Smooth muscle cell (in vitro differentiated cells): ENCODE measurements at regions not wholly inside any gene's neighbourhood (a gene's known extent, or its start where the extent isn't known, plus 50 kb on each side); places are given as distances from the start of the nearest gene placed in this dataset.
A peak's percentile ranks its signal among the peaks of the same experiment; 100 is the strongest.

Source experiments
- DNase-seq: peaks from one replicate; lab custom pipeline; 2025; ENCODE audit not compliant: unreplicated experiment; lab: John Stamatoyannopoulos, UW
- H2AFZ ChIP-seq: fragments of 200-600 bp; sonication (generic); 2 replicates; pipeline ENCODE4 v1.6.0; 2016; ENCODE audit warnings: antibody characterized with exemption, low read depth, mild to moderate bottlenecking
- H3F3A ChIP-seq: fragments of 200-600 bp; sonication (generic); 2 replicates; pipeline ENCODE4 v1.6.0; 2017; ENCODE audit warnings: antibody characterized with exemption, low read depth
- H3K27ac ChIP-seq: fragments of 200-600 bp; sonication (generic); 2 replicates; pipeline ENCODE4 v1.5.1; 2016; ENCODE audit warnings: low read depth, mild to moderate bottlenecking
- H3K27me3 ChIP-seq: fragments of 200-600 bp; sonication (generic); 2 replicates; pipeline ENCODE4 v1.6.1; 2016; ENCODE audit warnings: low read depth, mild to moderate bottlenecking
- H3K36me3 ChIP-seq: fragments of 200-600 bp; sonication (generic); 2 replicates; pipeline ENCODE4 v1.5.1; 2016; ENCODE audit warnings: low read depth
- H3K4me1 ChIP-seq: fragments of 200-600 bp; sonication (generic); 2 replicates; pipeline ENCODE4 v1.5.1; 2016; ENCODE audit warnings: low read depth
- H3K4me2 ChIP-seq: fragments of 200-600 bp; sonication (generic); 2 replicates; pipeline ENCODE4 v1.6.0; 2016; ENCODE audit warnings: mild to moderate bottlenecking
- H3K4me3 ChIP-seq: fragments of 200-600 bp; sonication (generic); 2 replicates; pipeline ENCODE4 v1.5.1; 2016; ENCODE audit warnings: mild to moderate bottlenecking
- H3K79me2 ChIP-seq: fragments of 200-600 bp; sonication (generic); 2 replicates; pipeline ENCODE4 v1.6.0; 2016; ENCODE audit warnings: low read depth, mild to moderate bottlenecking
- H3K9ac ChIP-seq: fragments of 200-600 bp; sonication (generic); 2 replicates; pipeline ENCODE4 v1.6.0; 2016; ENCODE audit warnings: low read depth
- H3K9me3 ChIP-seq: fragments of 200-600 bp; sonication (generic); replicated peaks from 2 replicates; pipeline ENCODE4 v1.5.1; 2016; ENCODE audit warnings: low read depth
- H4K20me1 ChIP-seq: fragments of 200-600 bp; sonication (generic); 2 replicates; pipeline ENCODE4 v1.6.0; 2016; ENCODE audit warnings: low read depth
- CTCF ChIP-seq: fragments of 200-600 bp; sonication (generic); IDR thresholded peaks from 2 replicates; pipeline ENCODE4 v1.5.1; 2017; ENCODE audit warnings: borderline replicate concordance, mild to moderate bottlenecking, antibody characterized with exemption; ENCODE audit not compliant: insufficient read depth, poor library complexity, severe bottlenecking
- WGBS: methylation state at CpG from one replicate; pipeline ENCODE4 v1.1.7; 2016; ENCODE audit warnings: low lambda C conversion rate; 5-methylcytosine and 5-hydroxymethylcytosine counted together

GRCh38 chr21:35138665-35139381, 89.7 kb upstream of the RUNX1 start:
- peak overlapping the region; percentile 59 for H3K9ac ChIP-seq
- H3K4me1 ChIP-seq = peaks cover 17% of the 10 kb centered on the region
- no peaks in the 10 kb centered on the region for H4K20me1 ChIP-seq
- H3K9me3 ChIP-seq = no peaks in the 10 kb centered on the region
- no peak overlapping the region for H3K4me3 ChIP-seq
- no peaks in the 10 kb centered on the region for H3K27me3 ChIP-seq
- H3K36me3 ChIP-seq = no peaks in the 10 kb centered on the region
- no peak for TF ChIP-seq CTCF
- peak overlapping the region; percentile 52 for H3K4me2 ChIP-seq
- WGBS = 40% methylated on average over 12 of the region's 12 CpGs
- H3F3A ChIP-seq = peaks cover 21% of the 10 kb centered on the region
- no peaks in the 10 kb centered on the region for H3K79me2 ChIP-seq
- peak overlapping the region; percentile 98 for H3K27ac ChIP-seq
- DNase-seq = no peak
- no peak overlapping the region for H2AFZ ChIP-seq

- WGBS = 19% methylated on average over 1 of the region's 1 CpG
- Histone ChIP-seq H3K9me3 (no peaks in the 10 kb centered on the region), H3K4me2 (peak overlapping the region; percentile 71), H3K27ac (peak overlapping the region; percentile 98), H4K20me1 (no peaks in the 10 kb centered on the region), H3K36me3 (no peaks in the 10 kb centered on the region), H3F3A (peaks cover 21% of the 10 kb centered on the region), H2AFZ (peak overlapping the region; percentile 76), H3K4me1 (peaks cover 17% of the 10 kb centered on the region), H3K4me3 (no peak overlapping the region), H3K27me3 (no peaks in the 10 kb centered on the region), H3K9ac (peak overlapping the region; percentile 83), H3K79me2 (no peaks in the 10 kb centered on the region)
- no peak for TF ChIP-seq CTCF
- no peak for DNase-seq
Observed at GRCh38 chr21:35136586-35137219, 87.6 kb upstream of the RUNX1 start.

- H3K4me1 ChIP-seq = peaks cover 17% of the 10 kb centered on the region
- H3K4me3 ChIP-seq = no peak overlapping the region
- no peaks in the 10 kb centered on the region for H3K36me3 ChIP-seq
- peaks cover 21% of the 10 kb centered on the region for H3F3A ChIP-seq
- H3K27me3 ChIP-seq = no peaks in the 10 kb centered on the region
- no peaks in the 10 kb centered on the region for H4K20me1 ChIP-seq
- H3K9ac ChIP-seq = peak overlapping the region; percentile 83
- peak overlapping the region; percentile 71 for H3K4me2 ChIP-seq
- no peaks in the 10 kb centered on the region for H3K79me2 ChIP-seq
- peak overlapping the region; percentile 76 for H2AFZ ChIP-seq
- 88% methylated on average over 3 of the region's 3 CpGs for WGBS
- no peak for DNase-seq
- H3K27ac ChIP-seq = peak overlapping the region; percentile 98
- no peaks in the 10 kb centered on the region for H3K9me3 ChIP-seq
- TF ChIP-seq CTCF = no peak
Observed at GRCh38 chr21:35136106-35136505, 87.0 kb upstream of the RUNX1 start.
